GM19328 (cell line): ENCODE measurements at regions not wholly inside any gene's neighbourhood (a gene's known extent, or its start where the extent isn't known, plus 50 kb on each side); places are given as distances from the start of the nearest gene placed in this dataset.
"Not testable (repeated sequence)": the region's sequence is repeated elsewhere in the genome, so short reads cannot be mapped to it uniquely, and the experiment has no call there.

ENCODE experiments used
- ATAC-seq: cut with Tn5 transposase; IDR thresholded peaks from one replicate; pipeline ENCODE4 v1.9.1; 2021; ENCODE audit warnings: mild to moderate bottlenecking, moderate library complexity; ENCODE audit not compliant: unreplicated experiment

DNA sequence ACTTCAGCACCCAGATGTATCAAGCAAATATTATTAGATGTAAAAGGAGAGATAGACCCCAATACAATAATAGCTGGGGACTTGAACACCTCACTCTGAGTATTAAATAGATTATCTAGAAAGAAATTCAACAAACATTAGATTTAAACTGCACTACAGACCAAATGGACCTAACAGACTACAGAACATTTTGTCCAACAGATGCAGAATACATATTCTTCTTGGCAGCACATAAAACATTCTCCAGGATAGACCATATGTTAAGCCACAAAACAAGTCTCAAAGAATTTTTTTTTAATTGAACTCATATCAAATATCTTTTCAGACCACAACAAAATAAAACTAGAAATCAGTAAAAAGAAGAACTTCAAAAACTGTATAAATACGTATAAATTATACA is 130.4 kb downstream of the MTERF1 start:
- no peak for ATAC-seq

- no peak for ATAC-seq
Observed at GRCh38 chr7:91752102-91752501, 128.4 kb downstream of the MTERF1 start.

DNA sequence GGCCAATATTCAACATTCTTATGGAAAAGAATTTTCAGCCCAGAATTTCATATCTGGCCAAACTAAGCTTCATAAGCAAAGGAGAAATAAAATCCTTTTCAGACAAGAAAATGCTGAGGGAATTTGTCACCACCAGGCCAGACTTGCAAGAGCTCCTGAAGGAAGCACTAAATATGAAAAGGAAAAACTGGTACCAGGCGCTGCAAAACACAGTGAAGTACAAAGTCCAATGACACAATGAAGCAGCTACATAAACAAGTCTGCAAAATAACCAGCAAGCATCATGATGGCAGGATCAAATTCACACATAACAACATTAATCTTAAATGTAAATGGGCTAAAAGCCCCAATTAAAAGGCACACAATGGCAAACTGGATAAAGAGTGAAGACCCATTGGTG is 126.2 kb downstream of the MTERF1 start:
- ATAC-seq, result not testable (repeated sequence)

- ATAC-seq, result not testable (repeated sequence)
Observed at GRCh38 chr7:91755121-91755520, 125.4 kb downstream of the MTERF1 start.

GRCh38 chr7:91759205-91759863 is 121.2 kb downstream of the MTERF1 start:
- ATAC-seq, result no peak

DNA sequence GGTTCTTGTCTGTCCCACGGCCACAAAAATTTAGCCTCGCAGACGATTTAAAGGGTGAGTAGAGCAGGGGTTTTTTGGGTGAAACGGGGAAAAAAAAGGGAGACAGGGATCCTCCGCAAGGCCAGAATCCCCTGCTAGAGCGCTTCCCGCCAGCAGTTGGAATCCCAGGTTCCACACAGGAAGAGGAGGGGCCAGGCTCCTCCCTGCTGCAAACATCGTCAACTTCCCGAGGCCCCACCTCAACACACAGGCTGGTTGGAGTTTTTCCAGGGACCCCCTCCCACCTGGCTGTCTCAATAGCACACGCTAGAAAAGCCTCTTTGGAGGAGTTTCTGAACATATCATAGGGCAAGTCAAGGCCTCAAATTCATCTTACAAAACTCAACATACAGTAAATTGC is 112.7 kb downstream of the MTERF1 start:
- no peak for ATAC-seq

GRCh38 chr7:91771394-91771793 is 109.1 kb downstream of the MTERF1 start:
- no peak for ATAC-seq

- no peak for ATAC-seq
Observed at GRCh38 chr7:91771921-91772815, 108.3 kb downstream of the MTERF1 start.

DNA sequence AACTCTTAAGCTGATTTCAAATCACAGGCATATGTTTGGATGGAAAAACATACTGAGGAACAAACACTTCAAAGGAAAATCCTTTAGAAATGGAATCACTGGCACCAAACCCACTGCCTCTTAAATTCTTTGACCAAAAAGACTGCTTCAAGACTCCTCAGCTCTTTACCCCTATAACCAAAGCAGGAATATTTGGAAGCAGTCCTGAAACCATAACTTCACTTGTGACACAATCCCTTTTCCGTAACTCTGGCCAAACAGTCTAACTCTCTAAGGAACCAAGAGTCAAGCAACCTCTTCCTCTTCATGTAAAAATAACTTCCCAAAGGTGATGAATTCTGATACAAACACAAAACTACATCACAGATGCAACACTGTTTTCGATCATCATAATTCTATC is 104.3 kb downstream of the MTERF1 start:
- no peak for ATAC-seq

GRCh38 chr7:91777522-91777921 is 103.0 kb downstream of the MTERF1 start:
- no peak for ATAC-seq

DNA sequence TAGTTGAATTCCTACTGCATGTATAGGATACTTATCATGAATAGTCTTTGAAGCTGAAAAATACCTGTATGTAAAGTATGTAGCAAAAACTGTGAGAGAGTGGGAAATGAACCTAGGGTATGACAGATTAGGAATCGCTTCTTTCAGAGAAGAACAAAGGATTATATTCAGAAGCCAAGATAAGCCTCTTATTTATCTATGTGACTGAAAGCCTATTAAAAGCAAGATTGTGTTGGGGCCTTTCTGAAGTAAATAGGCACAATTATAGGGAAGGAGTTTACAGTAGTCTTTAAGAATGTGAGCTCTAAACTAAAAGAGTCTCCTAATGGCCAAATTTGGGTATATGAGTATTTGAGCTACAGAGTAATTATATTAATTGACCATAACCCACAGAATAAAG is 102.1 kb downstream of the MTERF1 start:
- no peak for ATAC-seq

GRCh38 chr7:91780521-91780920 is 100.0 kb downstream of the MTERF1 start:
- ATAC-seq, result no peak

DNA sequence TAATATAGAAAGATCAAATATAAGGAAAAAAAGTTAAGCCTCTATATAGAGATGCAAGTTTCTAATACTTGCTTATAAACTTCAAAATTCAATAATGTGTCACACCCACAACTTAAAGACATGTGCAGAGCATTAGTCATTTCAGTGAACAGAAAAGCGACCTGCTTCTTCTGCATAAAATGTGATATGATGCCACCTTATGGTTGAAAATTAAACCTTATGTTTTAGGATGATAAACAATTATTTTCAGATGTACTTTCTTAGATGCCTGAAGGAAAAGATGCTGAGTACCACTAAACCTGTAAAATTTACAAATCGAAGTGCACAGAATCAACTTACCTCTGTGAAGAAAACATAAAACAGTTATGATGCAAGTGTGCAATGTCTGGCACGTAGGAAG is 96.0 kb downstream of the MTERF1 start:
- ATAC-seq, result no peak

GRCh38 chr7:91787931-91788330 is 92.6 kb downstream of the MTERF1 start:
- ATAC-seq, result no peak

GRCh38 chr7:91789086-91789485 is 91.4 kb downstream of the MTERF1 start:
- no peak for ATAC-seq

GRCh38 chr7:91789558-91789957 is 90.9 kb downstream of the MTERF1 start:
- no peak for ATAC-seq

GRCh38 chr7:91790646-91791045 is 89.9 kb downstream of the MTERF1 start:
- ATAC-seq, result not testable (repeated sequence)

- no peak for ATAC-seq
Observed at GRCh38 chr7:91796122-91796521, 84.4 kb downstream of the MTERF1 start.

DNA sequence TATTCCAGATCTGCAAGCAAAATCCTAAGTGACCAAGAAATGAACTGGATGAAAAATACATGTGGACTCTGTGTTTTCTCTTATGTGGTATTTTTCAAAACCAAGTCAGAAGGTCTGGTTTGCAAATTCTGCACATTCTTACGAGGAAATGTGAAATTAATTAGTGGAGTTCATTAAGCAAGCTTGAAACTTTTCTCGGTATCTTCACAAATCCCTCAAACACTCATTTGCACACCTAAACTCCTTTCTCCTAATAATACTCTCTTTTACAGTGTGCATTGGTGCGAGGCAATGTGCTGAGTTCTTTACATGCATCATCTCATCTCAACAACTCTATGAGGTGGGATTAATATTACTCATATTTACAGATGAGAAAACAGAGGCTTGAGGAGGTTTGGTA is 82.1 kb downstream of the MTERF1 start:
- no peak for ATAC-seq

- no peak for ATAC-seq
Observed at GRCh38 chr7:91800389-91800788, 80.1 kb downstream of the MTERF1 start.

GRCh38 chr7:91801331-91801983 is 79.0 kb downstream of the MTERF1 start:
- no peak for ATAC-seq

- ATAC-seq, result no peak
Observed at GRCh38 chr7:91811236-91811635, 69.3 kb downstream of the MTERF1 start.
